Mammary epithelial cell (primary cell): ENCODE measurements at regions not wholly inside any gene's neighbourhood (a gene's known extent, or its start where the extent isn't known, plus 50 kb on each side); places are given as distances from the start of the nearest gene placed in this dataset.

ENCODE experiments used
- EZH2 ChIP-seq: IDR thresholded peaks from 2 replicates; pipeline ENCODE4 v1.6.1; 2012; ENCODE audit warnings: low read length, inconsistent platforms, borderline replicate concordance
- TF ChIP-seq, protein P1 (sequence below), 2 donors: IDR thresholded peaks in 1 of 2; conservative IDR thresholded peaks in 1 of 2; 2 replicates each; pipeline ENCODE4 v1.5.1; 2011 to 2012; ENCODE audit warnings: inconsistent platforms in 2 of 2, low read length in 2 of 2, mild to moderate bottlenecking in 2 of 2, control low read depth in 1 of 2, low read depth in 1 of 2; ENCODE audit not compliant: insufficient read depth in 1 of 2; ENCODE audit errors: extremely low read depth in 1 of 2

DNA sequence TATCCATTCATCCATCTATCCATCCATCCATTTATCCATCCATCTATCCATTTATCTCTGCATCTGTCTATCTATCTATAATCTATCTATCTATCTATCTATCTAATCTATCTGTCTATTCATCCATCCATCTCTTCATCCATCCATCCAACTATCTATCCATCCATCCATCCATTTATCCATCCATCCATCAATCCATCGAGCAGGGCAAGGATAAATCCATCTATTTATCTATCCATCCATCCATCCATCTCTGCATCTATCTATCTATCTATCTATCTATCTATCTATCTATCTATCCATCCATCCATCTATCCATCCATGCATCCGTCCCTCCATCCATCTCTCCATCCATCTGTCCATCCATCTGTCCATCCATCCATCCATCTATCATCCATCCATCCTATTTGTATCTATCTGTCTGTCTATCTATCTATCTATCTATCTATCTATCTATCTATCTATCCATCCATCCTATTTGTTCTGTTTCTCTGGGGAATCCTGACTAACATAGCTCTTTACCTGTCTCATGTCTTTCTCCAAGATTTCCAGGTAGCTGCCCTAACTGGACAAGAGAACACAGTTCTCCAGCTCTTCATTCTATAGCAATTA lies 198.1 kb downstream of the FOXO1 start:
- TF ChIP-seq, protein P1, sequence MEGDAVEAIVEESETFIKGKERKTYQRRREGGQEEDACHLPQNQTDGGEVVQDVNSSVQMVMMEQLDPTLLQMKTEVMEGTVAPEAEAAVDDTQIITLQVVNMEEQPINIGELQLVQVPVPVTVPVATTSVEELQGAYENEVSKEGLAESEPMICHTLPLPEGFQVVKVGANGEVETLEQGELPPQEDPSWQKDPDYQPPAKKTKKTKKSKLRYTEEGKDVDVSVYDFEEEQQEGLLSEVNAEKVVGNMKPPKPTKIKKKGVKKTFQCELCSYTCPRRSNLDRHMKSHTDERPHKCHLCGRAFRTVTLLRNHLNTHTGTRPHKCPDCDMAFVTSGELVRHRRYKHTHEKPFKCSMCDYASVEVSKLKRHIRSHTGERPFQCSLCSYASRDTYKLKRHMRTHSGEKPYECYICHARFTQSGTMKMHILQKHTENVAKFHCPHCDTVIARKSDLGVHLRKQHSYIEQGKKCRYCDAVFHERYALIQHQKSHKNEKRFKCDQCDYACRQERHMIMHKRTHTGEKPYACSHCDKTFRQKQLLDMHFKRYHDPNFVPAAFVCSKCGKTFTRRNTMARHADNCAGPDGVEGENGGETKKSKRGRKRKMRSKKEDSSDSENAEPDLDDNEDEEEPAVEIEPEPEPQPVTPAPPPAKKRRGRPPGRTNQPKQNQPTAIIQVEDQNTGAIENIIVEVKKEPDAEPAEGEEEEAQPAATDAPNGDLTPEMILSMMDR (conservative IDR thresholded peaks at IDR 0.05 in 1 of 2, IDR thresholded peaks at IDR 0.05 in 1 of 2; ENCODE audit: extremely low read depth in 1 of 2, insufficient read depth in 1 of 2, low read depth in 1 of 2, low read length in 2 of 2) = no peak
- TF ChIP-seq EZH2 = no peak
